ENCODE measurements at regions not wholly inside any gene's neighbourhood (a gene's known extent, or its start where the extent isn't known, plus 50 kb on each side); places are given as distances from the start of the nearest gene placed in this dataset.

DNA sequence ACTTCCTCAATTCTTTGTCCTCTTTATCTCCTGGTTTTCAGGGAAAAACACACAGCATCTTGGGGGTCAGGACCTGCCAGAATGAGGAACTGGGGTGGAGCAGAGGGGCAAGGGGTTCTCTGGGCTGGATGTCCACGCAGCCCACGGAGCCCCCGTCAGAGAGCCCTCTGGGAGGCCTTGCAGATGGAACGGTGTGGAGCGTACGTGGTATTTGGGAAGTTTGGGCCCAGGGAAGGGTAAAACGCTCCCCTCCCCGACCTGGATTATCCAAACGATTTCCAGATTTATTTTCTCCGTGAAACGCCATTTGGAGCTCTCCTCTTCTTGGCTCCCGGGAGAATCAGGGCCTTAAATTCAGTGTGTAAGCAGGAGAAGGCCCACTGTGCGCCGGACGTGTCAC lies 51.7 kb upstream of the ZNF536 start (continued):
- TF ChIP-seq, protein P1, sequence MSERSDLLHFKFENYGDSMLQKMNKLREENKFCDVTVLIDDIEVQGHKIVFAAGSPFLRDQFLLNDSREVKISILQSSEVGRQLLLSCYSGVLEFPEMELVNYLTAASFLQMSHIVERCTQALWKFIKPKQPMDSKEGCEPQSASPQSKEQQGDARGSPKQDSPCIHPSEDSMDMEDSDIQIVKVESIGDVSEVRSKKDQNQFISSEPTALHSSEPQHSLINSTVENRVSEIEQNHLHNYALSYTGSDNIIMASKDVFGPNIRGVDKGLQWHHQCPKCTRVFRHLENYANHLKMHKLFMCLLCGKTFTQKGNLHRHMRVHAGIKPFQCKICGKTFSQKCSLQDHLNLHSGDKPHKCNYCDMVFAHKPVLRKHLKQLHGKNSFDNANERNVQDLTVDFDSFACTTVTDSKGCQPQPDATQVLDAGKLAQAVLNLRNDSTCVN (tag by site-specific recombination; optimal IDR thresholded peaks at IDR 0.05) = no peak
- no peak for TF ChIP-seq ZNF473 (tag by site-specific recombination; IDR thresholded peaks at IDR 0.05)
- no peak for TF ChIP-seq ZXDB (tag by site-specific recombination; IDR thresholded peaks at IDR 0.05)
- no peak for TF ChIP-seq WT1 (tag by site-specific recombination; IDR thresholded peaks at IDR 0.05)
- no peak for TF ChIP-seq ZNF558 (tag by site-specific recombination; IDR thresholded peaks at IDR 0.05)
- TF ChIP-seq, protein P2, sequence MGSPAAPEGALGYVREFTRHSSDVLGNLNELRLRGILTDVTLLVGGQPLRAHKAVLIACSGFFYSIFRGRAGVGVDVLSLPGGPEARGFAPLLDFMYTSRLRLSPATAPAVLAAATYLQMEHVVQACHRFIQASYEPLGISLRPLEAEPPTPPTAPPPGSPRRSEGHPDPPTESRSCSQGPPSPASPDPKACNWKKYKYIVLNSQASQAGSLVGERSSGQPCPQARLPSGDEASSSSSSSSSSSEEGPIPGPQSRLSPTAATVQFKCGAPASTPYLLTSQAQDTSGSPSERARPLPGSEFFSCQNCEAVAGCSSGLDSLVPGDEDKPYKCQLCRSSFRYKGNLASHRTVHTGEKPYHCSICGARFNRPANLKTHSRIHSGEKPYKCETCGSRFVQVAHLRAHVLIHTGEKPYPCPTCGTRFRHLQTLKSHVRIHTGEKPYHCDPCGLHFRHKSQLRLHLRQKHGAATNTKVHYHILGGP (tag by site-specific recombination; IDR thresholded peaks at IDR 0.05) = no peak
- TF ChIP-seq, protein P3, sequence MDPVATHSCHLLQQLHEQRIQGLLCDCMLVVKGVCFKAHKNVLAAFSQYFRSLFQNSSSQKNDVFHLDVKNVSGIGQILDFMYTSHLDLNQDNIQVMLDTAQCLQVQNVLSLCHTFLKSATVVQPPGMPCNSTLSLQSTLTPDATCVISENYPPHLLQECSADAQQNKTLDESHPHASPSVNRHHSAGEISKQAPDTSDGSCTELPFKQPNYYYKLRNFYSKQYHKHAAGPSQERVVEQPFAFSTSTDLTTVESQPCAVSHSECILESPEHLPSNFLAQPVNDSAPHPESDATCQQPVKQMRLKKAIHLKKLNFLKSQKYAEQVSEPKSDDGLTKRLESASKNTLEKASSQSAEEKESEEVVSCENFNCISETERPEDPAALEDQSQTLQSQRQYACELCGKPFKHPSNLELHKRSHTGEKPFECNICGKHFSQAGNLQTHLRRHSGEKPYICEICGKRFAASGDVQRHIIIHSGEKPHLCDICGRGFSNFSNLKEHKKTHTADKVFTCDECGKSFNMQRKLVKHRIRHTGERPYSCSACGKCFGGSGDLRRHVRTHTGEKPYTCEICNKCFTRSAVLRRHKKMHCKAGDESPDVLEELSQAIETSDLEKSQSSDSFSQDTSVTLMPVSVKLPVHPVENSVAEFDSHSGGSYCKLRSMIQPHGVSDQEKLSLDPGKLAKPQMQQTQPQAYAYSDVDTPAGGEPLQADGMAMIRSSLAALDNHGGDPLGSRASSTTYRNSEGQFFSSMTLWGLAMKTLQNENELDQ (tag by site-specific recombination; IDR thresholded peaks at IDR 0.05; ENCODE audit: low read depth) = no peak
- TF ChIP-seq, protein P4, sequence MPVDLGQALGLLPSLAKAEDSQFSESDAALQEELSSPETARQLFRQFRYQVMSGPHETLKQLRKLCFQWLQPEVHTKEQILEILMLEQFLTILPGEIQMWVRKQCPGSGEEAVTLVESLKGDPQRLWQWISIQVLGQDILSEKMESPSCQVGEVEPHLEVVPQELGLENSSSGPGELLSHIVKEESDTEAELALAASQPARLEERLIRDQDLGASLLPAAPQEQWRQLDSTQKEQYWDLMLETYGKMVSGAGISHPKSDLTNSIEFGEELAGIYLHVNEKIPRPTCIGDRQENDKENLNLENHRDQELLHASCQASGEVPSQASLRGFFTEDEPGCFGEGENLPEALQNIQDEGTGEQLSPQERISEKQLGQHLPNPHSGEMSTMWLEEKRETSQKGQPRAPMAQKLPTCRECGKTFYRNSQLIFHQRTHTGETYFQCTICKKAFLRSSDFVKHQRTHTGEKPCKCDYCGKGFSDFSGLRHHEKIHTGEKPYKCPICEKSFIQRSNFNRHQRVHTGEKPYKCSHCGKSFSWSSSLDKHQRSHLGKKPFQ (tag by site-specific recombination; IDR thresholded peaks at IDR 0.05) = no peak
- TF ChIP-seq ZNF404 (tag by site-specific recombination; IDR thresholded peaks at IDR 0.05) = no peak

DNA sequence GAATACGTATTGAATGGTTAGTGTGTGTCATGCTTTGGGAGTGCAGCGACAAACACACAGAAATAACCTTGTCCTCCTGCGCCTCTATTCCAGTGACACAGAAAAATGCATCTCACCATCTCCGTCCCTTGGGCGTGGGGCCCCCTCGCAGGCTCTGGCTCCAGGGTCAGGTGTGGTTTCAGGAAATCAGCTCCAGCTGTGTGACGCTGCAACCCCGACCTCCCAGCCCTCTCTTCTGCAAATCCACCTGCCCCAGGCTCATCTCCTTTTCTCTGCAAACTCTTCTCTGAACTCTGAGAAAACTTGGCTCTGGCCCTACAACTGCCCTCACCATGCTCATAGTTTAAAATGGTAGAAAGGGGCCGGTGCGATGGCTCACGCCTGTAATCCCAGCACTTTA lies 51.3 kb upstream of the ZNF536 start:
- POLR2A ChIA-PET = no interaction called here
- CTCF ChIA-PET = no interaction called here
- H3K27ac ChIP-seq (ENCODE audit: extremely low read depth, low read depth, low read length) = no peak overlapping the region
- H3K36me3 ChIP-seq (ENCODE audit: control insufficient read depth in 2 of 2, insufficient read depth in 1 of 2, low read length in 2 of 2) = peaks cover 0 to 6% of the 10 kb centered on the region in 2 experiments; a peak in 1 of 3 replicates
- H3K4me3 ChIP-seq (ENCODE audit: low read depth, low read length) = no peak overlapping the region
- no peaks in the 10 kb centered on the region for H3K9me3 ChIP-seq (ENCODE audit: control insufficient read depth, insufficient read depth, low read depth, low read length)
- no peaks in the 10 kb centered on the region for H3K4me1 ChIP-seq (ENCODE audit: control insufficient read depth, insufficient read depth, low read length)
- no peak for TF ChIP-seq IKZF3 (tag by site-specific recombination; IDR thresholded peaks at IDR 0.05)
- no peak for TF ChIP-seq ZNF221 (tag by site-specific recombination; IDR thresholded peaks at IDR 0.05; ENCODE audit: borderline replicate concordance)
- TF ChIP-seq, protein P5, sequence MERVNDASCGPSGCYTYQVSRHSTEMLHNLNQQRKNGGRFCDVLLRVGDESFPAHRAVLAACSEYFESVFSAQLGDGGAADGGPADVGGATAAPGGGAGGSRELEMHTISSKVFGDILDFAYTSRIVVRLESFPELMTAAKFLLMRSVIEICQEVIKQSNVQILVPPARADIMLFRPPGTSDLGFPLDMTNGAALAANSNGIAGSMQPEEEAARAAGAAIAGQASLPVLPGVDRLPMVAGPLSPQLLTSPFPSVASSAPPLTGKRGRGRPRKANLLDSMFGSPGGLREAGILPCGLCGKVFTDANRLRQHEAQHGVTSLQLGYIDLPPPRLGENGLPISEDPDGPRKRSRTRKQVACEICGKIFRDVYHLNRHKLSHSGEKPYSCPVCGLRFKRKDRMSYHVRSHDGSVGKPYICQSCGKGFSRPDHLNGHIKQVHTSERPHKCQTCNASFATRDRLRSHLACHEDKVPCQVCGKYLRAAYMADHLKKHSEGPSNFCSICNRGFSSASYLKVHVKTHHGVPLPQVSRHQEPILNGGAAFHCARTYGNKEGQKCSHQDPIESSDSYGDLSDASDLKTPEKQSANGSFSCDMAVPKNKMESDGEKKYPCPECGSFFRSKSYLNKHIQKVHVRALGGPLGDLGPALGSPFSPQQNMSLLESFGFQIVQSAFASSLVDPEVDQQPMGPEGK (tag by site-specific recombination; IDR thresholded peaks at IDR 0.05) = no peak
- no peak for TF ChIP-seq ZNF626 (tag by site-specific recombination; IDR thresholded peaks at IDR 0.05)
- TF ChIP-seq ZSCAN30 (tag by site-specific recombination; IDR thresholded peaks at IDR 0.05) = no peak
- TF ChIP-seq ZNF544 (tag by site-specific recombination; IDR thresholded peaks at IDR 0.05) = no peak
- TF ChIP-seq, protein P6, sequence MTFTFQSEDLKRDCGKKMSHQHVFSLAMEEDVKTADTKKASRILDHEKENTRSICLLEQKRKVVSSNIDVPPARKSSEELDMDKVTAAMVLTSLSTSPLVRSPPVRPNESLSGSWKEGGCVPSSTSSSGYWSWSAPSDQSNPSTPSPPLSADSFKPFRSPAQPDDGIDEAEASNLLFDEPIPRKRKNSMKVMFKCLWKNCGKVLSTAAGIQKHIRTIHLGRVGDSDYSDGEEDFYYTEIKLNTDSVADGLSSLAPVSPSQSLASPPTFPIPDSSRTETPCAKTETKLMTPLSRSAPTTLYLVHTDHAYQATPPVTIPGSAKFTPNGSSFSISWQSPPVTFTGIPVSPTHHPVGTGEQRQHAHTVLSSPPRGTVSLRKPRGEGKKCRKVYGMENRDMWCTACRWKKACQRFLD (tag by site-specific recombination; IDR thresholded peaks at IDR 0.05) = no peak
- TF ChIP-seq ZNF2 (tag by site-specific recombination; IDR thresholded peaks at IDR 0.05) = no peak
- TF ChIP-seq OVOL3 (tag by site-specific recombination; IDR thresholded peaks at IDR 0.05) = no peak
- TF ChIP-seq KLF16 (tag by site-specific recombination; IDR thresholded peaks at IDR 0.05) = no peak
- TF ChIP-seq ZNF335 (tag by site-specific recombination; conservative IDR thresholded peaks at IDR 0.05) = no peak
- no peak for TF ChIP-seq TRIM28 (IDR thresholded peaks at IDR 0.05; ENCODE audit: borderline replicate concordance, low read length)
- no peak for TF ChIP-seq ZNF354C (tag by site-specific recombination; IDR thresholded peaks at IDR 0.05; ENCODE audit: borderline replicate concordance, low read depth)
- TF ChIP-seq ZNF623 (tag by site-specific recombination; IDR thresholded peaks at IDR 0.05) = no peak
- no peak for TF ChIP-seq ZNF202 (tag by site-specific recombination; IDR thresholded peaks at IDR 0.05; ENCODE audit: borderline replicate concordance)
- TF ChIP-seq, protein P7, sequence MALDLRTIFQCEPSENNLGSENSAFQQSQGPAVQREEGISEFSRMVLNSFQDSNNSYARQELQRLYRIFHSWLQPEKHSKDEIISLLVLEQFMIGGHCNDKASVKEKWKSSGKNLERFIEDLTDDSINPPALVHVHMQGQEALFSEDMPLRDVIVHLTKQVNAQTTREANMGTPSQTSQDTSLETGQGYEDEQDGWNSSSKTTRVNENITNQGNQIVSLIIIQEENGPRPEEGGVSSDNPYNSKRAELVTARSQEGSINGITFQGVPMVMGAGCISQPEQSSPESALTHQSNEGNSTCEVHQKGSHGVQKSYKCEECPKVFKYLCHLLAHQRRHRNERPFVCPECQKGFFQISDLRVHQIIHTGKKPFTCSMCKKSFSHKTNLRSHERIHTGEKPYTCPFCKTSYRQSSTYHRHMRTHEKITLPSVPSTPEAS (tag by site-specific recombination; IDR thresholded peaks at IDR 0.05) = no peak
- no peak for TF ChIP-seq KLF9 (tag by site-specific recombination; IDR thresholded peaks at IDR 0.05; ENCODE audit: low read depth)
